ENCODE measurements at regions not wholly inside any gene's neighbourhood (a gene's known extent, or its start where the extent isn't known, plus 50 kb on each side); places are given as distances from the start of the nearest gene placed in this dataset.

DNA sequence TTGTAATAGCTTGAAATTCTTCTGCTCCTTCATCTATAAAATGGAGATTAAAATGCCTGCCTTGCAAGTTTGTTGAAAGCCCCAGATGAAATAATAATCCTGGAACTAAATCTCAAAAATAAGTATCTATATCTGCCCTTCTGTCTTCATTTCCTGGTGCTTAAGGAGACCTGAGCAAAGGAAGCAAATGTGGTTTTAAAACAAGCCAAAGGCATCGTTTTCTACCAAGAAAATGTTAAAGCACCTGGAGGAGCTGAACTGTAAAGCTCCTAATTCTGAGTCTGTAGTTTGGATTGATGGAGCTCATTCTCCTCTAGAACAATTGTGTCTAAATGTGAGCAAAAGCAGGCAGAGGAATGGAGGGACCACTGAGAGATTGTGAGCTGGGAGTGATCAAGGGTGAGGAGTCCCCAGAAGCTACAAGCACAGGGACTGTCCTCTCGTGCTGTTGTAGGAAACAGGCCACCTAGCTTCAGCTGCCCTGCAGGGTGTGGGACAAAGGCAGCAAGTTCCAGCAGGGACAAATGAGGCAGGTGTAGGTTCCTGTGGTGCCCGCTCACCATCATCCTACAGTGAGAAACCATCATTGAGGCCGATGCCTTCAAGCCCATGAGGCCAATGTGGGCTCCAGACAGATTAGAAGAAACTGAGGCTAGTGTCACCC is 420.7 kb upstream of the TRIB2 start:
- Histone ChIP-seq H3K9me3 (ENCODE audit: low read length) (no peaks in the 10 kb centered on the region), H3K9me2 (ENCODE audit: insufficient read depth, low read length) (no peaks in the 10 kb centered on the region), H3K4me1 (ENCODE audit: insufficient read depth, low read length, poor library complexity, severe bottlenecking) (no peaks in the 10 kb centered on the region), H3K4me2 (ENCODE audit: low read length) (no peak overlapping the region), H4K20me1 (ENCODE audit: insufficient read depth, low read length) (no peaks in the 10 kb centered on the region), H3K79me2 (ENCODE audit: insufficient read depth, low read depth, low read length) (no peaks in the 10 kb centered on the region), H2AFZ (ENCODE audit: low read length) (no peak overlapping the region), H3K27ac (ENCODE audit: low read depth, low read length, poor library complexity, severe bottlenecking) (no peak overlapping the region), H3K4me3 (ENCODE audit: low read depth, low read length, poor library complexity, severe bottlenecking) (no peak overlapping the region), H3K36me3 (ENCODE audit: insufficient read depth, low read length) (no peaks in the 10 kb centered on the region)
- DNase-seq (ENCODE audit: low spot score), result no peak
- no TSS peak for BruUV-seq (replicated peaks)
- no peak for TF ChIP-seq EZH2phosphoT487 (IDR thresholded peaks at IDR 0.05; ENCODE audit: borderline replicate concordance, low read depth, low read length)
- no peak for TF ChIP-seq CTCF (conservative IDR thresholded peaks at IDR 0.05; ENCODE audit: low read length)
- ChIA-PET POLR2A (interaction anchor here (1.0 to 1.4 kb wide), 3 partner anchors 26 to 82 kb away, joined by 3 to 5 read pairs (median 4); no protein-coding TSS in a partner anchor), CTCF (ENCODE audit: unreplicated experiment) (no interaction called here)
- intact Hi-C loops (cut with micrococcal nuclease; ENCODE audit: unreplicated experiment), result no loop called here

- no peaks in the 10 kb centered on the region for H3K9me3 ChIP-seq (ENCODE audit: low read length)
- no peaks in the 10 kb centered on the region for H3K36me3 ChIP-seq (ENCODE audit: insufficient read depth, low read length)
- no peak for DNase-seq (ENCODE audit: low spot score)
- H3K4me1 ChIP-seq (ENCODE audit: insufficient read depth, low read length, poor library complexity, severe bottlenecking), result no peaks in the 10 kb centered on the region
- no peaks in the 10 kb centered on the region for H3K9me2 ChIP-seq (ENCODE audit: insufficient read depth, low read length)
- intact Hi-C loops (cut with micrococcal nuclease; ENCODE audit: unreplicated experiment), result no loop called here
- ChIA-PET POLR2A (interaction anchor here (1.2 to 1.4 kb wide), 2 partner anchors 63 to 83 kb away, joined by 4 to 5 read pairs; no protein-coding TSS in a partner anchor), CTCF (ENCODE audit: unreplicated experiment) (no interaction called here)
- no peaks in the 10 kb centered on the region for H4K20me1 ChIP-seq (ENCODE audit: insufficient read depth, low read length)
- H2AFZ ChIP-seq (ENCODE audit: low read length), result no peak overlapping the region
- no peak for TF ChIP-seq CTCF (conservative IDR thresholded peaks at IDR 0.05; ENCODE audit: low read length)
- TF ChIP-seq EZH2phosphoT487 (IDR thresholded peaks at IDR 0.05; ENCODE audit: borderline replicate concordance, low read depth, low read length), result no peak
- H3K4me2 ChIP-seq (ENCODE audit: low read length), result no peak overlapping the region
- no peaks in the 10 kb centered on the region for H3K79me2 ChIP-seq (ENCODE audit: insufficient read depth, low read depth, low read length)
- no peak overlapping the region for H3K27ac ChIP-seq (ENCODE audit: low read depth, low read length, poor library complexity, severe bottlenecking)
- BruUV-seq (replicated peaks), result no TSS peak
- no peak overlapping the region for H3K4me3 ChIP-seq (ENCODE audit: low read depth, low read length, poor library complexity, severe bottlenecking)
Measured at GRCh38 chr2:12296915-12297314, 419.8 kb upstream of the TRIB2 start.

- intact Hi-C loops (cut with micrococcal nuclease; ENCODE audit: unreplicated experiment), result no loop called here
- H3K4me1 ChIP-seq (ENCODE audit: insufficient read depth, low read length, poor library complexity, severe bottlenecking), result no peaks in the 10 kb centered on the region
- BruUV-seq (replicated peaks), result no TSS peak
- ChIA-PET POLR2A (no interaction called here), CTCF (ENCODE audit: unreplicated experiment) (no interaction called here)
- H3K4me3 ChIP-seq (ENCODE audit: low read depth, low read length, poor library complexity, severe bottlenecking), result no peak overlapping the region
- no peaks in the 10 kb centered on the region for H3K79me2 ChIP-seq (ENCODE audit: insufficient read depth, low read depth, low read length)
- no peak overlapping the region for H3K4me2 ChIP-seq (ENCODE audit: low read length)
- H3K27ac ChIP-seq (ENCODE audit: low read depth, low read length, poor library complexity, severe bottlenecking), result no peak overlapping the region
- DNase-seq (ENCODE audit: low spot score), result no peak
- TF ChIP-seq CTCF (conservative IDR thresholded peaks at IDR 0.05; ENCODE audit: low read length) (no peak), EZH2phosphoT487 (IDR thresholded peaks at IDR 0.05; ENCODE audit: borderline replicate concordance, low read depth, low read length) (no peak)
- no peaks in the 10 kb centered on the region for H3K36me3 ChIP-seq (ENCODE audit: insufficient read depth, low read length)
- H3K9me2 ChIP-seq (ENCODE audit: insufficient read depth, low read length), result no peaks in the 10 kb centered on the region
- H4K20me1 ChIP-seq (ENCODE audit: insufficient read depth, low read length), result no peaks in the 10 kb centered on the region
- no peaks in the 10 kb centered on the region for H3K9me3 ChIP-seq (ENCODE audit: low read length)
- H2AFZ ChIP-seq (ENCODE audit: low read length), result no peak overlapping the region
Measured at GRCh38 chr2:12298352-12298751, 418.4 kb upstream of the TRIB2 start.
